ENCODE measurements at regions not wholly inside any gene's neighbourhood (a gene's known extent, or its start where the extent isn't known, plus 50 kb on each side); places are given as distances from the start of the nearest gene placed in this dataset.

- DNase-seq = no peak
- intact Hi-C loops (cut with DNase I) = no loop called here
These were observed 168.1 kb downstream of the RBM26 start for GRCh38 chr13:79237981-79238380.

GRCh38 chr13:79231887-79232286 is 174.2 kb downstream of the RBM26 start:
- Histone ChIP-seq H3K27me3 (no peaks in the 10 kb centered on the region), H3K9me3 (no peaks in the 10 kb centered on the region), H3K36me3 (no peaks in the 10 kb centered on the region), H3K4me3 (no peak overlapping the region), H3K27ac (no peak overlapping the region), H3K4me1 (no peaks in the 10 kb centered on the region)
- DNase-seq (no peak), ATAC-seq (no peak)
- WGBS (ENCODE audit: insufficient coverage, low coverage, low lambda C conversion rate, missing lambda C conversion rate) = 69% methylated on average over 2 of the region's 2 CpGs
- intact Hi-C loops (cut with DNase I) = no loop called here
- no peak for TF ChIP-seq POLR2A (IDR thresholded peaks at IDR 0.05)
- no peak for TF ChIP-seq CTCF (IDR thresholded peaks at IDR 0.05)

More at GRCh38 chr13:79237981-79238380, 168.1 kb downstream of the RBM26 start:
- ATAC-seq = peak; percentile 73 to 93 (median 92)
- Histone ChIP-seq H3K27me3 (no peaks in the 10 kb centered on the region), H3K4me1 (peaks cover 0 to 10% (median under 1%) of the 10 kb centered on the region in 4 donors), H3K27ac (no peak overlapping the region), H3K36me3 (no peaks in the 10 kb centered on the region), H3K4me3 (no peak overlapping the region), H3K9me3 (no peaks in the 10 kb centered on the region)
- WGBS (ENCODE audit: insufficient coverage, low coverage, low lambda C conversion rate, missing lambda C conversion rate) = 34% methylated on average over 4 of the region's 4 CpGs
- no peak for TF ChIP-seq CTCF (IDR thresholded peaks at IDR 0.05)
- no peak for TF ChIP-seq POLR2A (IDR thresholded peaks at IDR 0.05)

GRCh38 chr13:79229761-79230160 is 176.3 kb downstream of the RBM26 start:
- Histone ChIP-seq H3K36me3 (no peaks in the 10 kb centered on the region), H3K4me3 (no peak overlapping the region), H3K27me3 (no peaks in the 10 kb centered on the region), H3K4me1 (no peaks in the 10 kb centered on the region), H3K27ac (no peak overlapping the region), H3K9me3 (no peaks in the 10 kb centered on the region)
- 79% methylated on average over 3 of the region's 4 CpGs for WGBS (ENCODE audit: insufficient coverage, low coverage, low lambda C conversion rate, missing lambda C conversion rate)
- ATAC-seq (no peak), DNase-seq (no peak)
- TF ChIP-seq POLR2A (IDR thresholded peaks at IDR 0.05) (no peak), CTCF (IDR thresholded peaks at IDR 0.05) (no peak)
- intact Hi-C loops (cut with DNase I) = no loop called here

GRCh38 chr13:79228972-79229371 is 177.1 kb downstream of the RBM26 start:
- intact Hi-C loops (cut with DNase I) = no loop called here
- no peak overlapping the region for H3K4me3 ChIP-seq
- H3K27me3 ChIP-seq = no peaks in the 10 kb centered on the region
- TF ChIP-seq CTCF (IDR thresholded peaks at IDR 0.05) = no peak
- TF ChIP-seq POLR2A (IDR thresholded peaks at IDR 0.05) = no peak
- H3K36me3 ChIP-seq = no peaks in the 10 kb centered on the region
- no peaks in the 10 kb centered on the region for H3K9me3 ChIP-seq
- 75% methylated on average over 4 of the region's 5 CpGs for WGBS (ENCODE audit: insufficient coverage, low coverage, low lambda C conversion rate, missing lambda C conversion rate)
- no peak for DNase-seq
- H3K27ac ChIP-seq = no peak overlapping the region
- H3K4me1 ChIP-seq = no peaks in the 10 kb centered on the region
- ATAC-seq = no peak

- intact Hi-C loops (cut with DNase I) = no loop called here
- Histone ChIP-seq H3K27me3 (no peaks in the 10 kb centered on the region), H3K36me3 (no peaks in the 10 kb centered on the region), H3K9me3 (no peaks in the 10 kb centered on the region), H3K4me3 (no peak overlapping the region), H3K27ac (no peak overlapping the region), H3K4me1 (no peaks in the 10 kb centered on the region)
- TF ChIP-seq CTCF (IDR thresholded peaks at IDR 0.05) = no peak
- no peak for TF ChIP-seq POLR2A (IDR thresholded peaks at IDR 0.05)
- WGBS (ENCODE audit: insufficient coverage, low coverage, low lambda C conversion rate, missing lambda C conversion rate) = 55% methylated on average over 2 of the region's 2 CpGs
- DNase-seq = no peak
- ATAC-seq = peak in 2 of 4 donors; percentile 14 to 19
These were observed 178.6 kb downstream of the RBM26 start for GRCh38 chr13:79227418-79227817.
